NCI-H2081 treated with DMSO at 0.1 percent for 48 hours (cell line): ENCODE measurements at regions not wholly inside any gene's neighbourhood (a gene's known extent, or its start where the extent isn't known, plus 50 kb on each side); places are given as distances from the start of the nearest gene placed in this dataset.

Source experiments
- DNase-seq: peaks from one replicate; lab custom pipeline; 2025; lab: John Stamatoyannopoulos, UW

DNA sequence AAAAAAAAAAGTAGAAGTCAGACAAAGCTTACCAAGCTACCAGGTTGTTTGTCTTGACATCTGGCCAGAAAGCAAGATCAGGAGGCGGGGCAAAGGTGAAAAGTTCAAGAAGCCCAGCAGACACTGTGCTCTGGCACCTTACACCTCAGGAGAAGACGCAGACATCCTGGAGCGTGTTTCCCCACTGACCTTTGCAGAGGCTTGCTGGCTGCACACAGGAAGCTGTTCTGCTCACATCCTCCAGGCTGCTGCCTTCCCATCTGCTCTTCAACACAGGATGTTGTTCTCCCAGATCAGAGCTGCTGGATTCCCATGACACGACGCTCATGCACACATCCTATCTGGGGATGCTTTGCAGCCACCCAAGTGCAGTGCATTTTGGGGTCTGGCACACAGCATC lies 174.4 kb upstream of the KIAA1217 start:
- DNase-seq: no peak

GRCh38 chr10:24035761-24036160 lies 173.2 kb upstream of the KIAA1217 start:
- no peak for DNase-seq

- DNase-seq: no peak
Measured at GRCh38 chr10:24039315-24039714, 169.6 kb upstream of the KIAA1217 start.

DNA sequence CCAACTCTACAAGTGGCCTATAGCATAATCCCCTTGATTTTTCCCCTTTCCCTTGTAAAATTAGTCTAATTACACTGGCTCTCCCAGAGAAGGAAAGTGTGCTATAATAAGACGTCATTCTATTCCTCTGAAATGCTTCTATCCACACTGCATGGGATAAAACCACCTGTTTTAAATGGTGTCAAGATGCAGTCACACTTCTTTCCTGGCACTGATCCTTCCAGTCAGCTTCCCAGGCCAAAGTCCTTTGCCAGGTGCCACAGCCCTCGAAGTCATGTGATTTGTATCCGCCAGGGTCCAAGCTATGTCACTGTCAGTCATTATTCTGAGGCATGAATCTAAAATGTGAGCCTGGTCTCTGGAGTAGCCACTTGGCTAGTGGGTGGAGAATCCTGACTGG lies 169.0 kb upstream of the KIAA1217 start:
- DNase-seq: no peak

DNA sequence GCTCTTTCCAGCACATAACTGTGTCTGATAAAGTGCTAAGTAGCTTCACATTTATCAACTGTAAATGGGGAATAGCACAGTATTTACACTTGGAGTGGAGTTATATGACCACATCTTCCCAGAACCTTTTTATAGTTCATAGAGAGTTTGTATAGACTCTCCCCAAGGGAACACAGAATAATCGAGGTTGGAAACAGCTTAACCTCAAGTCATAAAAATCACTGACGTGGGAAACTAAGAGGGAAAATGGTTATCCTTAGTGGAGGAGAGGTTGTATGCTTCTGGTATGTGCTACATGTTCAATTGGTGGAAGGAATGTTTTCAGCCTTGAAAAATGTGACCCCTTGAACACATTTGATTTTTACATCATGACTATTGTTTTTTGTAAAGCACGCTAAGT lies 167.9 kb upstream of the KIAA1217 start:
- no peak for DNase-seq

DNA sequence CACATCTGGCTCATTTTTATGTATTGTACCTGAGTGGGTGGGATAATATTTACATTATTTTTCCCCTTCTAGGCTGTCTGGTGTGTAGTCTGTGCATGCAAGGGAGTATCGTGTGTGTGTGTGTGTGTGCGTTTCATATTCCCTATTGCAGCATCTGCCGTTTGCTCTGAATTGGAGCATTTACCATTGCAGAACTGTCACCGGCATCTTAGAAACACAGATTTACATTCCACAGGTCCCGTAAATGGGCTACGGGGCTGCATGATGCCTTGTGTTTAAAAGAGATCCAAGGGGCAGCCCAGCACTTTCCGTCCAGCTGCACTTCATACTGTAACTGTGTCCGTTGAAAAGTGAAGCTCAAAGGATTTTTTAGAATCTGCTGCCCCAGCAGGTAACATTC lies 167.1 kb upstream of the KIAA1217 start:
- DNase-seq: no peak

DNA sequence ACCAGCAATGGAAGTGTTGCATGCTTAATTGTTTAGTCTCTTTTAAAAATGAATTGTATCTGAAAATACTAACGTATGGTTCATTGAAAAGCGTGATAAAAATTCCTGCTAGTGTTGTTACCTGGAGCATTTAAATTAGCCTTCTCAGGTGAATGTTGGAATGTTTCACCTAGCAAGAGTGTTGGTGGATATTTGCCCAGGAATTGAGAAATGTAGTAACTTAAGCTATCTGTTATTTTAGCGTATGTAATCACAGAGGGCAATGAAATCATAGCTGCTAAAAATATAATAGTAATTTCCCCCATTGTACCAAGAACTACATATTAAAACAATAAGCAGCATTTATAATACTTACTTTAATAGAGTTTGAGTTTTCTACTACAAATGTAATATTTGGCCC lies 166.1 kb upstream of the KIAA1217 start:
- DNase-seq: no peak

GRCh38 chr10:24046060-24046459 lies 162.9 kb upstream of the KIAA1217 start:
- no peak for DNase-seq

DNA sequence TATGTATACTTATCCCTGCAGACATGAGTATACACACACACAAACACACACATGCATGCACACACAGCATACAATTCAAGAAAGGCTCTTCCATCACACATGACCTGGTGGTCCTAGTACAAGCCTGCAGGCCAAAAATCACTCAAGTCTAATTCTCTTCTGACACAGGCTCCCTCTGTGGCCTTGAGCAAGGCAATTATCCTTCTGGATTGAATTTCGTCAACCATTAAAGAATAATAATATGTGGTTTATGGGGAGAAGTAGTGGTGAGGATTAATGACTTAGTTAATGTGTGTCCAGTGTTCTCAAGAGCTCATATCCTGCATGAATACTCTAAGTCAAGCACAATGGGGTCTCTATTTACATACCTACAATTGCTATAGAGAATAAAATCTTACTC lies 161.8 kb upstream of the KIAA1217 start:
- DNase-seq: no peak

DNA sequence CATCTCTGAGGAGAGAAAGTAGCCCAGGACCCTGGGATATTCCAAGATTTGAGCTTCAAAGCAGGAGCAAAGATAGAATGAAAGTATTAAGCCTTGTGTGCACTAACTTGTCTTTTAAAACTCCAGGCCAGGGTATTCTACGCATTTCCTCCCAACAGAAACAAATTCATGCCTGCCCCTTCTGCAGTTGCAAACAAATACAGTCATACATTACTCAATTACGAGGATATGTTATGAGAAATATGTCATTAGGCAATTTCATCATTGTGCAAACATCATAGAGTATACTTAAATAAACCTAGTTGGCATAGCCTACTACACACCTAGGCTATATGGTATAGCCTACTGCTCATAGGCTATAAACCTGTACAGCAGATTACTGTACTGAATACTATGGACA lies 154.5 kb upstream of the KIAA1217 start:
- DNase-seq: no peak

DNA sequence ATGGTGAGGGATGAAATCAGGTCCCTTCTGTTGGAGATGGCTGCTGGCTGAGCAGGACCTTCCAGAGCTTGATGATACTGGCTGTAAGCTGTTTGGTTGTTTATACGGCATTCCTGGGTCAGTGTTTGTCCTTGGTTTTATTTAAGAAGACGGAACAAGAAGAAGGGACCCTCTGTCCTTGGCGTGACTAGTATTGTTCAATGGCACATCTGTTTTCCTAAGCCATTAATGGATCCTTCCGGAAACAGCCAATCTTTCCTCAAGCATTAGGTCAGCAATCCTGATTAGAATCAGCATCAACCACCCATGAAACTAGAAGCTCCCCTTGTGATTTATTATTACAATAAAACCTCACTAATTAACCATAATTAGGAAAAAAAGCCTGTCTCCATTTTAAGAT lies 128.7 kb upstream of the KIAA1217 start:
- no peak for DNase-seq

DNA sequence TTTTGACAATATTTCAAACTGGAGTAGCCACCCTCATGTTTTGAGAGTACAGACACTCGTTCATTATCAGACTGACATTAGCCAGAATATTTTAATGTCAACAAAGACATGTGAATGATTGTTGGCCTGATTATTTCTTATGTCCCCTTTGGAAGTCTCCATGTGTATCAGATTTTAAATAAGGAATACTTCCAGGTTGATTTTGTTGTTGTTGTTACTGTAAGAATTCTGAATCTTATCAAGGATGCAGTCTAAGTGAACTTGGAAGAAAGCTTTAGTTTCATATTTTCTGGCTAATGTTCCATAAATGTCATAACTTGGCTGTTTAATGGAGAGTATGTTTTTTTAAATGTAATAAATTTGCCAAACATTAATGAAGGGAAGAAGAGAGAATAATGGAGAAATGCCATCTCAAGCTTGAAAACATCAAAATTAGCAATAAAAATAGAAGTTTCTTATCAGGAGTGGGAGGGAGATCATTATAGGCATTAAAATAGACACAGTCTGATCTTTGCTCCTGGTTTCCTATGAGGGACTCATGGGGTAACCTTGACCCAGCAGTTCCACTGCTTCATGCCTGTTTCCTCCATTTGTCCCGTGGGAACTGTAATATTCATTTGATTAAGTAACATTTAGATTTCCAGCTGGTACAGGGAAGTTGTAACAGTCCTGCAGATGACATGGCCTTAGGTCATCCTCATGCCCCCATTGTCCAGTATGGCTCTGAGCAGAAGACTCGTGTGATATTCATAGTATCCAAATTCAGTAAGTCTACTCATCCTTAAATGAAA lies 122.4 kb upstream of the KIAA1217 start:
- no peak for DNase-seq

DNA sequence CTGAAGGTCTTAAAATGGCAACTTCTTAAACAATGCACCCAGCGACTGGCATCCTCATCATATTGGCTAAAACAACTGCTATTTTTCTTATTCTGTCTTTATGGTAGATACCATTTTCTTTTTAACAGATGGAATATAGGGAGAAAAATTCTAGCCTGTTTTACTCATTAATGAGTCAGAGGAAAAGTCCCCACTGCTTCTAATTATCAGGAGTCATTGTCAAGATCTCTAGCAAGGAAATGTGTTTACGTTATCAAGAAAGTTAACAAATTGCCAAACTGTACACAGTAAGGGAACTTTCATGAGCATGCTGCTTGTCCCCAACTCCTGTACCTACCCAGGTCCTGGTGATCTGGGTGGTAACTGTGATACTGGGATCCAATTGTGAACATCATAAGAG lies 117.7 kb upstream of the KIAA1217 start:
- DNase-seq: no peak

GRCh38 chr10:24096281-24096680 lies 112.7 kb upstream of the KIAA1217 start:
- no peak for DNase-seq

- no peak for DNase-seq
Measured at GRCh38 chr10:24097751-24098207, 111.2 kb upstream of the KIAA1217 start.

GRCh38 chr10:24104895-24105294 lies 104.0 kb upstream of the KIAA1217 start:
- no peak for DNase-seq

GRCh38 chr10:24113901-24114300 lies 95.0 kb upstream of the KIAA1217 start:
- DNase-seq: no peak

DNA sequence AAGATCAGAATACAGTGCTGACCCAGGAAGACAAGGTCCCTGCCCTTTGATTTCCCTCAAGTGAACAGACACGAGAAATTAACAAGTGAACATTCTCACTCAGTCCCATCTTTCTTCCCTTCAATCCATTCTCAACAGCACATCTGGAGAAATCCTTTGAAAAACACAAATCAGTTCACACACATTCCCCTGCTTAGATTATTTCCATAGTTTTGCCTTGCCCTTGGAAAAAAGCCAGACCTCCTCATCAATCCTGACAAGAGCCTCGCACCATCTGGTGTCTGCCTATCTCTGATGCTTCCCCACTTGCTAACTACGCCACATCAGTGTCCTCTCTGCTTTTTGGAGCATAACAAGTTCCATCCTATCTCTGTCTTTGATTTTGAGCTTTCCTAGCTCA lies 94.4 kb upstream of the KIAA1217 start:
- DNase-seq: no peak

DNA sequence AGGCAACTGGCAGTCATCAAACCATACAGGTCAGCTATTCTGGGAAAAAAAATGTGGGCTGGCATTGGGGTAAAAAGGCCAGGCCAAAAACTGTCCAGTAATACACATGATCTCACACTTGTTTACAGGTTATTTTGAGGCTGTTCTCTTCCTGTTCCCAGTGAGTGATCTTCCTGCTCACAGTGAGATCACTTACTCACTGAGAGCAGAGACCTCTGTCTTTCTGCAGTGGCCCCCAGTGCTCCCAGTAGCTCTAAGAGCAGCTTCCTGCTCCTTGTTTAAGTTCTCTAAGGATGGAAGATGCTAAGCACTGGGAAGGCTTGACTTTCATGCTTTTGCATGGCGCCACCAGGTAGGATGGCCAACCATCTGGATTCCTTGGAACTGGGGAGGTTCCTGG lies 93.5 kb upstream of the KIAA1217 start:
- DNase-seq: no peak

DNA sequence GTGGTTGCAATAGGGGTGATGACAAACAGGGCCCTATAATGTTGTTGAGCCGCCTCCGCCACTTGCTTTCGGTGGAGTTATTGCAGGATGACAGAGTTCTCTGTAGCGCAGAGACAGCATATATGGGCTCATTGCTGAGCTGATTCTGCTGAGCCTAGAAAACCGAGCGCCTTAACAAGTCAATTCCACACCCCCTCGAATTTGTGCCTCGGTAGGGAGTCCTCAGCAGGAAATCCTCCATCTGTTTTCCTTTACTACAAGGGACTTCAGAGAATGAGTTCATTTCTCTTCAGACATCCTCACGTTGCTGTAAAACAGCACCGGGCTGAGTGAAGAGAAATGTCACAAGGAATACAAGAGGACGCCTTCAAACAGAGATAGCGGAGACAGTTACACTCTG lies 90.7 kb upstream of the KIAA1217 start:
- DNase-seq: no peak

GRCh38 chr10:24119896-24120295 lies 89.0 kb upstream of the KIAA1217 start:
- no peak for DNase-seq

DNA sequence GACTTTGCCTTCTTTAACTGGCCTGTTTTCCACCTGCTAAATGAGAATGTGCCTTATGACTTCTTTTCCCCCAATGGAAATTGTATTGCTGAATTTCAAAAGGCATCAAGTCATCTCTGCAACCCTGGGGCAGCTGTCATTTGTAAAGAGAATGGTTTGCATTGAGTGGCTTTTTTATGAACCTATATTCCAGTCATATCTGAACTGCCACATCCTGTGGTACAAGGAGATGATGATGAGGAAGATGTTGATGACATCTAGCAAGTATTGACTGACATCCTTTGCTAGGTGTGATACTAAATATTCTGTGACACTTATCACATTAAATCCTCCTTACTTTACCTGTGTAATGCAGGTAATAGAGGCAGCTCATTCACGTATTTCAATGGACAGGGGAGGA lies 88.3 kb upstream of the KIAA1217 start:
- no peak for DNase-seq

DNA sequence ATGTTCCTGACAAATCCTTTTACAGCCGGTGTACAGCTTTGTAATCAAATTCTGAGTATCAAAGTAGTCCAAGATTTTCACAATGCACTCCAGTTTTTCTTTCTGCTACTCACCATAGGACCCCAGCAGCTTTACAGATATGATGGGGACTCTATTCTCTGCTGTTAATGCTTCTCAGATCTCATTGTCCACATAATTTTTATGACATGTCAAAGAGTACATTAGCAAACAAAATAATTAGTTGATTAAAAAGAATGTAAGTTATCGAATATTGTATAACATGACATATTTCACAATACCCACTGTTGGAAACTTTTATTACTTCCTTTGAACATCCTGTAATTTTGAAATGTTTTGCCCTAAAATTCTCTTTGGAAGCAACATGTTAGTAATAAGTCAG lies 81.4 kb upstream of the KIAA1217 start:
- no peak for DNase-seq

DNA sequence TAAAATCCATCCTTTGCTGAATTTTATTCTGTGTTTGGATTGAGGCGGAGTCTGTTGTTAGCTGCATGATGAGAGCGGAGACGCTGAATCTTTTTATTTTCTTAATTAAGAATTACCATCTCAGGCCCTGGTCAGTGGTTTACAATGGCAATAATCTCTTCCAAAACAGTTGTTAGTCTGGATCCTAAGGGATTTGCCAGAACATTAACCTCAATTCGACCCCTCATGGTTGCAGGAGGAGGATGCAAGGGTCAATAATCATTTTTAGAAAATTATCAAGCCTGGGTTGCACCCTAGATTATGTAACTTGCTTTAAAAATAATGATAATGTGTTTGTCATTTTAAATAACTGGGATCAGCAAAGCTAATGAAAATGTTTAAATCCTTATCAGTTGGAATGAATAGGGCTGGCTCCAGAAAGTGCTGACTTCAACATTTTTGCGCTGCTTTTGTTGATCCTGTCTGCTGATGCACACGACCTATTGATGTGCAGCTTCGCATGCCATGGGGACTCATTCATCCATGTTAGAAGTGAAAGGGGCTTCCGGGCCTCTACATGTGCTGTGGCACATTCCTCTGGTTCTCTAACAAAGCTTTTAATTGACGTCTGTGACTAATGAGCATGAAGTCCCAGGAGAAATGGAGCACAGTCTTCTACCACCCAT lies 80.7 kb upstream of the KIAA1217 start:
- DNase-seq: no peak
